ENCODE measurements at regions not wholly inside any gene's neighbourhood (a gene's known extent, or its start where the extent isn't known, plus 50 kb on each side); places are given as distances from the start of the nearest gene placed in this dataset.

DNA sequence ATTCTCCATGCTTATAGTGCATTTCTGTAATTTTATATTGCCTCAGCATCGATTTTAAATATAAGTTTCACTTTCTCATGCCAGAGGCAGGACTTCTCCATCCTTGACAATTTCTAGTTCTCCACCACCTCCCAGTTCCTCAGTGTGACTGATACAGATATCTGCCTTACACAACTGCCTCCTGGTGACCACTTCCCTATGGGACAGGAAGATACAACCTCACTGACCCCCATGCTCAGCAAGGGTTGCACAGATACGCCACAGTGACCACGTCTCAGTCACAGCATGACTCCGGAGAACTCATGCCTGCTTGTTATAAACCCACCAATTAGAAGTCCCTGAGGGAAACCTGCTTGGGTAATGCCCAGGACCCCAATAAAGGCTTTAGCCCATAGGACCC, 284.0 kb upstream of the MC4R start:
- Histone ChIP-seq H3K79me2 (ENCODE audit: low read length) (no peaks in the 10 kb centered on the region), H3K9me3 (replicated peaks; ENCODE audit: insufficient read depth, low read length) (no peaks in the 10 kb centered on the region), H3K9ac (ENCODE audit: low read length) (no peak overlapping the region), H3K27ac (ENCODE audit: low read length) (no peak overlapping the region), H3K27me3 (replicated peaks; ENCODE audit: insufficient read depth, low read length) (no peaks in the 10 kb centered on the region; the same call in 1 of the 2 replicates), H3K9me2 (replicated peaks; ENCODE audit: insufficient read depth, low read length) (no peaks in the 10 kb centered on the region), H2AFZ (ENCODE audit: low read length) (no peak overlapping the region), H3F3A (ENCODE audit: insufficient read depth, low read length) (no peaks in the 10 kb centered on the region), H3K4me1 (ENCODE audit: low read length) (no peaks in the 10 kb centered on the region), H3K36me3 (replicated peaks; ENCODE audit: insufficient read depth, low read length) (no peaks in the 10 kb centered on the region), H4K20me1 (ENCODE audit: insufficient read depth, low read length) (no peaks in the 10 kb centered on the region), H3K4me2 (ENCODE audit: low read depth, low read length) (no peak overlapping the region), H3K4me3 (ENCODE audit: low read length) (no peak overlapping the region)
- no peak for DNase-seq
- TF ChIP-seq CTCF (IDR thresholded peaks at IDR 0.05; ENCODE audit: low read length): no peak
- TF ChIP-seq EZH2 (optimal IDR thresholded peaks at IDR 0.05; ENCODE audit: low read depth, low read length): no peak
- TF ChIP-seq EZH2phosphoT487 (IDR thresholded peaks at IDR 0.05; ENCODE audit: low read length): no peak

DNA sequence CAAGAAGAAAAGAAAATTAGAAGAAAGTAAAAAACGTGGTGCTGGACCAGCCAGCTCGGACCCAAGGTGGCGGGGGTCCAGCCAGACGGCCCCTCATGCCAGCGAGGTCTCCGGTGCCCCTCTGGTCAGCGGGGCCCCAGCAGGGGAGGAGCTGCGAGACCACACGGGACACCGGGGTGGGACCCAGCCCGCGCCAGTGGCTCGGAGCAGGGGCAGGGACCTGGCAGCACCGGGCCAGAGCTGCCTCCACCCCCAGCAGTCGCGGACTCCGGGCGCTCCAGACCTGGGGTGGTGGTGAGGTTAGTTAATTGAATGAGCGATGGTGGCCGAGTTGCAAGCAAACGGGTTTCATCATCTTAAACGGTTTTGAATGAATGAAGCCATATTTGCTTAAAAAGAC, 289.9 kb upstream of the MC4R start:
- no peaks in the 10 kb centered on the region for H3K9me3 ChIP-seq (replicated peaks; ENCODE audit: insufficient read depth, low read length)
- no peaks in the 10 kb centered on the region for H3K36me3 ChIP-seq (replicated peaks; ENCODE audit: insufficient read depth, low read length)
- H3K79me2 ChIP-seq (ENCODE audit: low read length): no peaks in the 10 kb centered on the region
- TF ChIP-seq CTCF (IDR thresholded peaks at IDR 0.05; ENCODE audit: low read length) (no peak), EZH2 (optimal IDR thresholded peaks at IDR 0.05; ENCODE audit: low read depth, low read length) (no peak), EZH2phosphoT487 (IDR thresholded peaks at IDR 0.05; ENCODE audit: low read length) (no peak)
- H3K4me2 ChIP-seq (ENCODE audit: low read depth, low read length): no peak overlapping the region
- H3F3A ChIP-seq (ENCODE audit: insufficient read depth, low read length): peaks cover 15% of the 10 kb centered on the region
- H4K20me1 ChIP-seq (ENCODE audit: insufficient read depth, low read length): no peaks in the 10 kb centered on the region
- H3K27ac ChIP-seq (ENCODE audit: low read length): no peak overlapping the region
- H3K27me3 ChIP-seq (replicated peaks; ENCODE audit: insufficient read depth, low read length): peaks cover 13% of the 10 kb centered on the region; the same call in 1 of the 2 replicates
- H3K9ac ChIP-seq (ENCODE audit: low read length): no peak overlapping the region
- no peak overlapping the region for H2AFZ ChIP-seq (ENCODE audit: low read length)
- DNase-seq: no peak
- H3K4me1 ChIP-seq (ENCODE audit: low read length): peaks cover 19% of the 10 kb centered on the region
- no peaks in the 10 kb centered on the region for H3K9me2 ChIP-seq (replicated peaks; ENCODE audit: insufficient read depth, low read length)
- H3K4me3 ChIP-seq (ENCODE audit: low read length): no peak overlapping the region

GRCh38 chr18:60663060-60663989, 290.8 kb upstream of the MC4R start:
- TF ChIP-seq CTCF (IDR thresholded peaks at IDR 0.05; ENCODE audit: low read length) (no peak), EZH2phosphoT487 (IDR thresholded peaks at IDR 0.05; ENCODE audit: low read length) (no peak), EZH2 (optimal IDR thresholded peaks at IDR 0.05; ENCODE audit: low read depth, low read length) (no peak)
- no peak for DNase-seq
- Histone ChIP-seq H4K20me1 (ENCODE audit: insufficient read depth, low read length) (no peaks in the 10 kb centered on the region), H3K27ac (ENCODE audit: low read length) (no peak overlapping the region), H3K4me1 (ENCODE audit: low read length) (peaks cover 19% of the 10 kb centered on the region), H3F3A (ENCODE audit: insufficient read depth, low read length) (peaks cover 15% of the 10 kb centered on the region), H3K9me3 (replicated peaks; ENCODE audit: insufficient read depth, low read length) (no peaks in the 10 kb centered on the region), H3K9ac (ENCODE audit: low read length) (no peak overlapping the region), H2AFZ (ENCODE audit: low read length) (no peak overlapping the region), H3K27me3 (replicated peaks; ENCODE audit: insufficient read depth, low read length) (peaks cover 15% of the 10 kb centered on the region; the same call in 1 of the 2 replicates), H3K36me3 (replicated peaks; ENCODE audit: insufficient read depth, low read length) (no peaks in the 10 kb centered on the region), H3K4me3 (ENCODE audit: low read length) (no peak overlapping the region), H3K4me2 (ENCODE audit: low read depth, low read length) (no peak overlapping the region), H3K9me2 (replicated peaks; ENCODE audit: insufficient read depth, low read length) (no peaks in the 10 kb centered on the region), H3K79me2 (ENCODE audit: low read length) (no peaks in the 10 kb centered on the region)
